CD4-positive, alpha-beta T cell treated with Interleukin-1 beta for 1 hour (primary cell): ENCODE measurements at regions not wholly inside any gene's neighbourhood (a gene's known extent, or its start where the extent isn't known, plus 50 kb on each side); places are given as distances from the start of the nearest gene placed in this dataset.

Experiments
- DNase-seq, 2 donors: peaks; one replicate each; pipeline ENCODE4 v3.0.0-alpha.2; 2020 to 2022

DNA sequence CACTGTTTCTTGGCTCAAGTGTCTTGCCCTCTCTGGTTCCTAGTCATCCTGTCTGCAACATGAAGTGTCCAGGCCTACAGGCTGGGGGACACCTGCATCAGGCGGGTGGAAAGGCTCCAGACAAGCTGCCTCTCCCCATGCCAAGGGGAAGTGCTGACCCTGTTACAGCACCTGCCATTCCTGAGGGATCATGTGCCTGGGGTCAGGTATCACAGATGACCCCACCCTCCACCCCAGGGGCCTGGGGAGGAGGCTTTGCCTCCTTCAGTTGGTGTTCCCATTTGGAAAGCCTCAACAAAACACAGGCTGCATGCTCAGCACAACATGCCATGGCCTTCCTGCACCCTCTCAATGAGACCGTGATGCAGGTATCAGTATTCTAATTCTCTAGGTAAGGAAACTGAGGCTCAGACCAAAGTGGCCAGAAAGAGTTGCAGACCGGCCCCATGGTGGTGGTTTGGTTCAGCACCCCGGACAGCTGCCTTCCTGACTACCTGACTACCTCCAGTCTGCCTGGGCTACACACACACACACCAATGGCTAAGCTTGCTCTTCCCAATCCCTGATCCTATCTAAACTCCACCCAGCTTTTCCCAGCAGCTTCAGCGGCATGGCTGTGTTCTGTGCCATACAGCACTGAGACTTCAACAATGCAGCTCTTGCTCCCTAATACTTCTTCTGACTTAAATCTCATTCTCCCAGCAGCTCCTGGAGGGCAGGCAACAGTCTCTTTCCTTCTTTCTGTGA is 69.7 kb upstream of the LINGO1 start:
- no peak for DNase-seq

DNA sequence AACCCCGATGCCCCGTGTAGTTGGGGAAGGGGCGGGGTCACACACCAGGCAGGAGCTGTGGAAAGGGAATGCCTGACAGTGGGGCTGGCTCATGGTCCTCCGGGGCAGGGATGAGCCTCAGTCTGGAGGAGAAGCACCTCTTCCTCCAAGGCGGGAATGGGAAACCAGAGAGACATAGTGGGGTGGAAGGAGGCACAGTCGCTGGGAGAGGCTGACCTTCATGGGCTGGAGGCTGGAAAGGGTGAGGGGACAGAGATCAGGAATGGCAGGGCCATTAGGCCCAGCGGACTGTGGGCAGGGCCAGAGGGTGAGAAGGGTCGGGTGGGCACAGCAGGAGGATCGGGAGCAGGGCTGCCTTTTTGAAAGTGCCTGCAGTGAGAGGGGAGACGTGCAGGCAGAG is 65.8 kb upstream of the LINGO1 start:
- DNase-seq, result no peak

DNA sequence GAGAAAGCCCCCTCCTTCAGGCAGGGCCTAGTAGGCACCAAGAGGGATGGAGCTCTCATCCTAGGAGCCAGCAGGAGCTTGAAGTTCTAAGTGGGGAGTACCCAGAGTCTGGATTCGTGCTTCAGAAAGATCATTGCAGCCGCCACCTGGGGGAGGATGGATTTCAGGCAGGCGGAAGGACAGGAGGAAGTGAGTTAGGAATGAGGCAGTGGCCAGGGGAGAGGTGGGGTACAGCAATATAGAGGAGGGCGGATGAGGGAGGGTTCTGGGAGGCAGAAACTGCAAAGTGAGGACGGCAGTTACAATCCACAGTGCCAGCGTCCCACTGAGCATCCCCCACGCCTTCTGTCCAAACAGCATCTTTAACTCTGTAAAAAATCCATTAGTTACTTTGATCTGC is 65.2 kb upstream of the LINGO1 start:
- no peak for DNase-seq

DNA sequence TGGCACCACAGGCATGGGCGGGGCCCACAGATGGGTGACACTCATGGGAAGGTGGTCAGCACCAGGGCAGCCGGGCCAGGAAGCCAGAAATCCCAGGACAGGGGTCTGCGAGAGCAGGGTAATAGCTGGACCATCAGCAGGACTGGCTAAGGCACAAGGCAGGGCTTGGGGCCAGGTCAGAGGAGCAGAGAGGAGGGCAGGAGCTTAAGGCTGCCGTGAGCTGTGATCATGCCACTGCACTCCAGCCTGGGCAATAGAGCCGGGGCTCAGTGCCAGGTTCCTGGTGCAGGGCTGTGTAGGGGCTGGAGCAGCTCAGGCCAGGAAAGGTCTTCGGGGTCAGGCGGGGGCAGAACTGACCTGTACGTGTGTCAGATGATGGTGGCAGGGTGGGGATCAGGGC is 64.2 kb upstream of the LINGO1 start:
- DNase-seq, result no peak

DNA sequence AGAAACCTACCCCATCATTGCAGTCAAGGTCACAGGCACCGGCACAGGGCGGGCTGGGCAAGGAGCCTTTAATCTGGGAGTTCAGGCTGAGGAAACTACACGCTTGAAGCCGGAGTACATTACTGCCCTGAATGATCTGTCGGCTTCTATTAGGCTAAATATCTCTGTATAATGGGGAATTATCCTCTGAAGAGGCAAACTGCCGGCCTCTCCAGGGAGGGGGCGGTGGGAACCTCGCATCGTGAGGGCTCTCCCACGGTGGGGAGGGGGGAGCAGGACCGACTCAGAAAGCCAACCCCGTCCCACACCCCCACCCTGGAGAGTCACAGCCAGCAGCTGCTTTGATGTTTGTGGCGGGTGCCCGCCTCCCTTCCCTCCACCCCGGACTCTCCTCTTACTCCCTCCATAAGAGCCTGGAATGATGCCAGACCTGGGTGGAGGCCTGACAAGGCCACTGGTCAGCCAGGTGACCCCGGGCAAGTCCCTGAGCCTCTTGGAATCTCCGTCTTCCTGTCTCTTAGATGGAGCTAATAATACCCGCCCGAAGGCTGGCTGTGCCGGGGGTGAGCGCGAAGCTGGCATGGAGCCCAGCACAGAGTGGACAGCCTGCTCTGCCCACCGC is 63.4 kb upstream of the LINGO1 start:
- DNase-seq, result no peak

DNA sequence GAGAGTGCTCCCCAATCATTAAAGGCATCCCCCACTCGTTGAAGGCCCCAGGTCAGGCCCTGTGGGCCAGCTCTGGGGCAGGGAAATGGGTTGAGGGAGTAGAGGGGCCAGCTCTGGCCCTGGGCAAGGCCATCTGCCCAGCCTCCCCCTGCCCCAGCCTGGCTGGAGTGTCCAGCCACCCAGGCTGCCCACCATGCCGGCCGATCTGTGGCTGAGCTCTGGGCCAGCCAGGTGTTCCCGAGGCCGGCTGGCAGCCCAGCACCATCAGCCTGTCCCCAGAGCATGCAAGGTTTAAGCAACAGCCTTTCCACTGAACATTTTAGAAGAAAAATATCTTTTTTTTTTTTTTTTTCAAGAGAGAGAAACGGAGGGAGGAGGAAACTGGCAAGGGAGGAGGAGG is 62.8 kb upstream of the LINGO1 start:
- no peak for DNase-seq

DNA sequence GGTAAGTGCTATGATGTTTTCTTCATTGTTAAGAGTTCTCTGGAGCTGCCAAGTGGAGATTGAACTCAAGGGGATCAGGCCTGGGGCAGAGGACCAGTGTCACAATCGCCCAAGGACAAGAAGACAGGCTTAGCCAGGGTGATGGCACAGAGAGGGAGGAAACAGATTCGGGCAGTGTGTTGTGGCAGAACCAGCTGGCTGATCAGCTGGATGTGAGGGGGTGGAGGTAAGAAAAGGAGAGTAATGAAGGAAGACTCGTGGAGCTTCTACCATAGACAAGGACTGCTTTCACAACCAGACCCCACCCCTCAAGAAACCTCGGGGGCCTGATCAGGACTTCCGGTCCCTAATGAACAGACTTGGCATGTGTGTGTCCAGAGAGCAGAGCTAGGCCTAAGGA is 60.9 kb upstream of the LINGO1 start:
- no peak for DNase-seq

DNA sequence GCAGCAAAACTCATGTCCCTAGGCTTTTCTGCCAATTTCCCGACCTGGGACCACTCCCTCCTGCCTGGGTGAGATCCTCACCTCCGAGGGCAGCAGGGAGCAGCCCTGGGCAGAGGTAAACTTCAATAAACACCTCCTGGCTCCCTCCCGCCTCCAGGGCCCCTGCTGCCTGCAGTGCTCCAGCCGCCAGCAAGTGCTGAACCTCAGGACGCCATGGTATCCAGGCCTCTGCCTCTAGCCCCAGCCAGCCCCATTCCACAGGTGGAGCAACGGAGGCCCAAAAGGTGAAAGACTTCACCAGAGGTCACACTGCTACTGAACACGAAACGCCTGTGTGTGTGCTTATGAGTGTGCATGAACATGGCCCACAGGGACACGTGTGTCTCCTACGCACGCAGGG is 59.9 kb upstream of the LINGO1 start:
- no peak for DNase-seq

DNA sequence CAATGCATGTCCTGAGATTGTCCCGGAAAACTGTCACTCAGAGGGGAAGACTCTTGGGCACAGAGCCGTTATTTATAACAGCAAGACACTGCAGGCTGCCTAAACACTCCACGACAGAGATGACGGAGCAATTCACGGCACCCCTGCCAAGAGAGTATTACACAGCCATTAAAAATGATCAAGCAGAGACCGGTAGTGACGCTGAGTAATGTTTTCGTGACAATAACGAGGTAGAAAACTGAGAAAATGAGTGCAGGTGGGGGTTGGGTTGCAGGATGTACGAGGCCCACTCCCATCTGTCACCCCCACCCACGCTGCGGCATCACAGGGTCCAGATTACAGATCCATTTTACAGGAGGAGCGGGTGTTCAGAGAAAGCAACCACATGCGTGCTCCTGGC is 58.9 kb upstream of the LINGO1 start:
- DNase-seq, result no peak

DNA sequence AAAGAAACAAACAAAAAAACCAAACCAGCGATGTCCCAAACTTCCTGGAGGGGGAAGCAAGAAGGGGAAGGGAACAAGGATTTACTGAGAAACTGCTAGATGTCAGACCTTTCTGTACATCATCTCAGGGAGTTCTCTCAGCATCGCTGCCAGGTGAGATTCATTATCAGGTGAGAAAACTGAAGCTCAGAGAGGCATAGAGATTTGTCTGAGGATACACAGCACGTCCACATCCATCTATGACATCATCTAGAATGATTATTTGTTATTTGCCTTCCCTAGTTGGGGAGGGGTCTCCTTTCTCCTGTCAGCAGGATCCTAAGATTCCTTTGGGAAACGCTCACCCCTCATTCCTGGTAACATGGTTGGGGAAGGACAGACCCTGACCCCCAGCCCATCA is 57.1 kb upstream of the LINGO1 start:
- DNase-seq, result no peak

DNA sequence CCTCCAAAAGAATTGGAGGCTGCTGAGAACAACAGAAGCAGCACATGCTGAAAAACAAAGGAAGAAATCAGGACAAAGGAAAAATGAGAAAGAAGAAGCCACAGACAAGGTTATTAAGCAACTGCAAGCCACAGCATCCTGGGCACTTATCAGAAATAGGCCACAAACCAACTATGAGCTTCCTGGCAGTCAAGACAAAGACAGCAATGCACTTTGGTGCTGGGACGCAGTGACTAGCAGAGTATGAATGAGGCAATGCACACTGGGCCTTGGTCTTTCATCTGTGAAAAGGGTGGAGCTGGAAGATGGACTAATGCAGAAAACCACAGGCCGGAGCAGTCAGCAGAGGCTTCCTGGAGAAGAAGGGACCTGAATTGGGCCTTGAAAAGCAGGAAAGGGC is 56.0 kb upstream of the LINGO1 start:
- no peak for DNase-seq

DNA sequence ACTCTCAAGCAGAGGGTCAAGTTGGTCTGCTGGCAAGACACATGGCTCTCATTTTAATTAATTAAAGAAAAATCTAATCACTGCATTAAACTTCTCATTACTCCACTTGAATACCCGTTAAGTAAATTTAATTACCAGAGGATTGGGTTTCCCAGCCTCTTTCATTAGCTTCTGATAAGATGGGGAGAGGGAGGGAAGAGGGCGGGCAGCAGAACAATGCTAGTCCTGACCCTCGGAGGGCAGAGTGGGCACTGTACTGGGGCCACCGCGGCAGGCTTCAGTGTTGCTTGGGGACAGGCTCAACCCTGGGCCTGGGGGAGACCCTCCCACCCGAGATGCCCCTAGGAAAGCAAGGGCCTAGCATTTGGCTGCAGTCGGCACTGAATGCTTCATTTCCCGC is 55.6 kb upstream of the LINGO1 start:
- DNase-seq, result no peak

DNA sequence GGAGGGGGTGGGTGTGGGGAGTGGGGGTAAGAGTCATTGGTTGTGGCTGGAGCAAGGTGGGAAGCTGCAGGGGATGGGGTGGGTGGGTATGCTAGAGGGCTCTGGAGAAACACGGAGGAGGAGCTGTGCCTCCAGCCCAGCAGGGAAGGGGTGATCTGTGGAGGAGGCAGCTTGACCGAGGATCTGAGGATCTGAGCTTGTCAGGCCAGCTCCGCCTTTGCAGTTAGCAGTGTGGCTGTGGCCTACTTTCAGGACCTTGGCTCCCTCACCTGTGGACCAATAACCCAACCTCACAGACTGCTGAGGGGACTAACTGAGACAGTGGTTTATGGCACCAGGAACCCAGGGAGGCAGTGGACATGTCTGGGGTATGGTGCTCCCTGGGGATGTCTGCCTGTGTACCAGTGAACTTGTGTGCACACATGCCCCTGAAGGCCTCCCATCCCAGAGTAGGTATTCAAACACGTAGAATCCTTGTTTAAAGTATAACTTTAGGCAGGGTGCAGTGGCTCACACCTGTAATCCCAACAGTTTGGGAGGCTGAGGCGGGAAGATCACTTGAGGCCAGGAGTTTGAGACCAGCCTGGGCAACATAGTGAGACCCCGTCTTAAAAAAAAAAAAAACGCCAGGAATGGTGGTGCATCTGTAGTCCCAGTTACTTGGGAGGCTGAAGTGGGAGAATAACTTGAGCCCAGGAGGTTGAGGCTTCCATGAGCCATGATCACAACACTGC is 52.5 kb upstream of the LINGO1 start:
- DNase-seq, result no peak

DNA sequence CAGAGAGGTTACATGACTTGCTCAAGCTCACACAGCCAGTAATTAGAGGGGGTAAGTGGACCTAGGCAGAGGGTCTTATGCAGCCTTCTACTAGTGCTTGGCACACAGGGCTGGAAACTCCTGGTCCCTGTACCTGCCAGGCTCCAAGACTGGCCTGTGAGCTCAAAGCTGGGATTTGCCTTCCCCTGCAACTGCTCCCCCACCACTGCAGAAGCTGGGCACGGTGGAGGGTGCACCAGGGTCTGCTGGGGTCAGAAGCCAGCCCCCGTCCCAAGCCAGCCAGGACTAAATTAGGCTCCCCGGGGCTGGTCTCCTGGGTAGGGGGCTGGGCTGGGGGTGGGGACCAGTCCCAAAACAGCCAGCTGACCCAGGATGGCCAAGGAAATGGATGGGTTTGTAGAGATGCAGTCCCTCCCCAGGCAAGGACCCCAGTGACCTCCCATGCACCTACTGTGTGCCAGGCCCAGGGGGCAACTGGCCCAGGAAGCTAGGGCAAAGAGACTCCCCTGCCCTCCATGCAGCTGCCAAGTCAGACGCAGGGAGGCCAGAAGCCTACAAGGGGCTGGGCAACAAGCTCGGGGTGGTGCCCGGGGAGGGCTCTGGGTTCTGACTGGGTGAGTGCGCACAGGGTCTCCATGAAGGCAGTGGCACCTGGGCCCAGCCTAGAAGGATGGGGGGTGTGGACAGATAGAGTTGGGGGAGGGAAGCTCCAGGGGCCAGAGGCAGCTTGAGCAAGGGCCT is 51.8 kb upstream of the LINGO1 start:
- DNase-seq, result no peak

DNA sequence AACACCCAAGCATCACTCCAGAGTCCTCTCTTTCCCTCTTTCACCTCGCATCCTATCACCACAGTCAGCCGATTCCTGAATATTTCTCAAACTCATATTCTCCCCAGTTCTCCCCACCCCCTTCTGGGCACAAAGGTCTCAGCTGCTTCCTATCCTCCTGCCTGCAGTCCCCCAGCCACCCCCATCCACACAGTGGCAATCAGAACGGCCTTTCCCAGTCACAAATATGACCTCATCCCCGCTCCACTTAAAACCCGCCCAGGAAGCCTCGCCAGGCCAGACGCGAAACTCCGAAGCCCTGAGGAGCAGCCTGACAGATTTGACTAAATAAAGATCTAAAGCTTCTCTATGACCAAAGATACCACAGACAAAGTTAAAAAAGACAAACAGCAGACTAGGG is 49.9 kb upstream of the LINGO1 start:
- DNase-seq, result no peak
